ENCODE measurements at regions not wholly inside any gene's neighbourhood (a gene's known extent, or its start where the extent isn't known, plus 50 kb on each side); places are given as distances from the start of the nearest gene placed in this dataset.

GRCh38 chr5:4995014-4995413, 145.1 kb upstream of the ADAMTS16 start:
- no peaks in the 10 kb centered on the region for H3K79me2 ChIP-seq (replicated peaks; ENCODE audit: insufficient read depth)
- Mint-ChIP-seq H3K27me3 (ENCODE audit: insufficient read depth, low read depth, poor library complexity) (peaks cover under 1% of the 10 kb centered on the region), H3K4me3 (no peak overlapping the region), H3K9me3 (peaks cover 16% of the 10 kb centered on the region; the same call in 2 of the 3 replicates), H3K4me1 (no peaks in the 10 kb centered on the region), H3K36me3 (ENCODE audit: low read depth) (peaks cover 13% of the 10 kb centered on the region; the same call in 2 of the 3 replicates), H3K27ac (no peak overlapping the region)
- no peaks in the 10 kb centered on the region for H4K20me1 ChIP-seq (replicated peaks; ENCODE audit: insufficient read depth)
- ATAC-seq (no peak), DNase-seq (ENCODE audit: low spot score) (no peak)
- no peak overlapping the region for H2AFZ ChIP-seq
- no peaks in the 10 kb centered on the region for H3F3A ChIP-seq (replicated peaks; ENCODE audit: low read depth)
- no peaks in the 10 kb centered on the region for H3K9me2 ChIP-seq (ENCODE audit: insufficient read depth)
- no peaks in the 10 kb centered on the region for H3K36me3 ChIP-seq (ENCODE audit: insufficient read depth)
- TF ChIP-seq CTCF (conservative IDR thresholded peaks at IDR 0.05; ENCODE audit: low read depth in 2 of 2) = no peak
- no peak for TF ChIP-seq ETS1 (IDR thresholded peaks at IDR 0.05)
- no peak for TF ChIP-seq JUNB (IDR thresholded peaks at IDR 0.05; ENCODE audit: unreplicated experiment)
- no peak for TF ChIP-seq REST (IDR thresholded peaks at IDR 0.05; ENCODE audit: unreplicated experiment)
- no peak for TF ChIP-seq ZNF462 (CRISPR knock-in tag; IDR thresholded peaks at IDR 0.05)
- TF ChIP-seq STAT1 (IDR thresholded peaks at IDR 0.05; ENCODE audit: unreplicated experiment) = no peak
- no peak overlapping the region for H3K27ac ChIP-seq (ENCODE audit: low read depth)
- no peaks in the 10 kb centered on the region for H3K27me3 ChIP-seq (ENCODE audit: insufficient read depth)
- no peak overlapping the region for H3K4me2 ChIP-seq
- no peaks in the 10 kb centered on the region for H3K4me1 ChIP-seq (ENCODE audit: insufficient read depth)
- no peak overlapping the region for H3K4me3 ChIP-seq

All from GM23338 (cell line).